Peyer's patch (tissue), 4 donors: ENCODE measurements at regions not wholly inside any gene's neighbourhood (a gene's known extent, or its start where the extent isn't known, plus 50 kb on each side); places are given as distances from the start of the nearest gene placed in this dataset.
"Not testable (repeated sequence)": the region's sequence is repeated elsewhere in the genome, so short reads cannot be mapped to it uniquely, and the experiment has no call there.

Source experiments
- POLR2A ChIP-seq, 2 donors: fragments of 450-650 bp; IDR thresholded peaks; one replicate each; pipeline ENCODE4 v1.5.1; 2017; ENCODE audit warnings: antibody characterized with exemption in 2 of 2, mild to moderate bottlenecking in 2 of 2, moderate library complexity in 2 of 2
- TF ChIP-seq, protein P1 (sequence below), 6 experiments: fragments of 450-650 bp in 4 of 6; fragments of 200-600 bp in 2 of 6; sonication (generic) in 1 of 6; IDR thresholded peaks; one replicate each; pipeline ENCODE4 v1.5.1; 2017 to 2019; ENCODE audit warnings: antibody characterized with exemption in 6 of 6, mild to moderate bottlenecking in 3 of 6, moderate library complexity in 1 of 6

DNA sequence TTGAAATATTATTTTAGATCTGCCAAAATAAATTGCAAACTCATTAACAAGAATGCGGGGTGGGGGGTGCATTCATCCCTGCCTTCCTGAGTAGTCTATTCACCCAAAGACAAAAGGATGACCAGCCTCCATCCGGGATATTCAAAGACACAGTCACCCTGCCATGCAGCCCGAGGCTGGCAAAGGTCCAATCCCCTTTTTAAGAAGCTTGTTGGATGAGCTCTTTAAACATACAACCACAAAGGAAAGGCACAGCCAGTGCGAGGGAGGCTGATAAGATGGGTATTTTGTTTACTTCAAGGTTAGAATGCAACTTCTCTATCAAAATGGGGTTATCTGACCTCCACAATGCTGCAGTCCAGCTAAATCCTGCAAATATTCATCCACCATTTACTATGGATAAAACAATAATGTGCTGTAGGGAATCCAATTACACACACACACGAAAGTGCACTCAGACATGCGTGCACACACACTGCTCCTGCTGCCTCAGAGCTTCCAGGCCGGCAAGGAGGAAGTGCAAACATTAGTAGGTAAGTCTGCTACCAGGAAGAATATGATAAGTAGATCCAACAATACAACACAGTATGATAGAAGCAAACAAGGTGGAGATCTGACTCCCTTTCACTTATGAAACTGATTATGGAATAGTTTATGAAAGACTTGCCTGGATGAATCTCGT is 133.6 kb downstream of the CCDC74A start:
- TF ChIP-seq, protein P1, sequence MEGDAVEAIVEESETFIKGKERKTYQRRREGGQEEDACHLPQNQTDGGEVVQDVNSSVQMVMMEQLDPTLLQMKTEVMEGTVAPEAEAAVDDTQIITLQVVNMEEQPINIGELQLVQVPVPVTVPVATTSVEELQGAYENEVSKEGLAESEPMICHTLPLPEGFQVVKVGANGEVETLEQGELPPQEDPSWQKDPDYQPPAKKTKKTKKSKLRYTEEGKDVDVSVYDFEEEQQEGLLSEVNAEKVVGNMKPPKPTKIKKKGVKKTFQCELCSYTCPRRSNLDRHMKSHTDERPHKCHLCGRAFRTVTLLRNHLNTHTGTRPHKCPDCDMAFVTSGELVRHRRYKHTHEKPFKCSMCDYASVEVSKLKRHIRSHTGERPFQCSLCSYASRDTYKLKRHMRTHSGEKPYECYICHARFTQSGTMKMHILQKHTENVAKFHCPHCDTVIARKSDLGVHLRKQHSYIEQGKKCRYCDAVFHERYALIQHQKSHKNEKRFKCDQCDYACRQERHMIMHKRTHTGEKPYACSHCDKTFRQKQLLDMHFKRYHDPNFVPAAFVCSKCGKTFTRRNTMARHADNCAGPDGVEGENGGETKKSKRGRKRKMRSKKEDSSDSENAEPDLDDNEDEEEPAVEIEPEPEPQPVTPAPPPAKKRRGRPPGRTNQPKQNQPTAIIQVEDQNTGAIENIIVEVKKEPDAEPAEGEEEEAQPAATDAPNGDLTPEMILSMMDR (IDR thresholded peaks at IDR 0.05), result not testable (repeated sequence)
- TF ChIP-seq POLR2A (IDR thresholded peaks at IDR 0.05), result not testable (repeated sequence)
